ENCODE measurements at regions not wholly inside any gene's neighbourhood (a gene's known extent, or its start where the extent isn't known, plus 50 kb on each side); places are given as distances from the start of the nearest gene placed in this dataset.

DNA sequence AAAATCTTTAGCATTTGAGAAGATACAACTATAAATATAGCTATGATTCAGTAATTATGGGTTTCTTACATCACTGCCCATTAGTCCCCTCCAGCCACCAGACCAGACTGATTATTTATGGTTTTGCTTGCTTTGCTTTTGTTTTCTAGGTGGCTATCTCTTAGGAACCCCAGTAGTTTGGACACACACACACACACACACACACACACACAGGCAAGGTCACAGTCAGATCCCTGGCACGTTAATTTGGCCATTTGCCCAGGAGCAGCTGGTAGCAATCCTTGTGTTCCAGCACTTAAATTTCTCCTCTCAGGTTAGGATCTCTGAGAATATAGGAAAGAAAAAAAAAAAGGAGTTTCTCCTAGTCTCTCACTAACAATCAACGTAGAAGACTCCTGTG lies 90.2 kb upstream of the RESF1 start:
- FAIRE-seq: no peak
- H2BK20ac ChIP-seq (ENCODE audit: low read length): no peak overlapping the region
- no peaks in the 10 kb centered on the region for H3K36me3 ChIP-seq (ENCODE audit: control insufficient read depth in 2 of 4, insufficient read depth in 4 of 4, low read length in 3 of 4)
- no peak overlapping the region for H4K91ac ChIP-seq (replicated peaks; ENCODE audit: insufficient read length, low read length)
- no peaks in the 10 kb centered on the region for H4K20me1 ChIP-seq (replicated peaks in 1 of 2; ENCODE audit: control insufficient read depth in 1 of 2, insufficient read depth in 2 of 2, low read length in 2 of 2)
- ChIA-PET CTCF (ENCODE audit: partially characterized antibody) (interaction anchor here (0.8 to 1.2 kb wide), 3 partner anchors 10 to 85 kb away, joined by 3 to 5 read pairs (median 3); no protein-coding TSS in a partner anchor), POLR2A (ENCODE audit: partially characterized antibody) (interaction anchor here (0.6 kb wide), 1 partner anchor 543 kb away, joined by 3 read pairs; the partner anchor contains the start of gene SINHCAF)
- H4K8ac ChIP-seq (ENCODE audit: extremely low read depth, insufficient read depth, low read length): no peak overlapping the region
- no peaks in the 10 kb centered on the region for H3K27me3 ChIP-seq (replicated peaks in 1 of 4; ENCODE audit: control insufficient read depth in 3 of 4, extremely low read depth in 1 of 4, insufficient read depth in 3 of 4, low read length in 3 of 4)
- H3K4me2 ChIP-seq (ENCODE audit: insufficient read depth in 1 of 2, low read depth in 2 of 2, low read length in 2 of 2): no peak overlapping the region
- peaks cover 4% of the 10 kb centered on the region in 2 experiments; a peak in 3 of 4 replicates for H3K9me3 ChIP-seq (ENCODE audit: insufficient read depth in 2 of 2, low read depth in 1 of 2, low read length in 1 of 2)
- no peaks in the 10 kb centered on the region for H3K79me2 ChIP-seq (ENCODE audit: control insufficient read depth in 1 of 2, insufficient read depth in 2 of 2, low read length in 2 of 2)
- H3K14ac ChIP-seq (ENCODE audit: insufficient read length): no peak overlapping the region
- H3K9ac ChIP-seq (replicated peaks in 1 of 4; ENCODE audit: extremely low read depth in 1 of 4, low read depth in 3 of 4, low read length in 3 of 4): no peak overlapping the region; a peak in 1 of 7 replicates
- DNase-seq (ENCODE audit: low read depth in 1 of 2, low spot score in 2 of 2): no peak
- no peak overlapping the region for H2BK120ac ChIP-seq (replicated peaks; ENCODE audit: low read depth, low read length)
- H2BK12ac ChIP-seq (ENCODE audit: low read depth, low read length): no peak overlapping the region
- H3K23me2 ChIP-seq (ENCODE audit: low read depth, low read length): peaks cover 3% of the 10 kb centered on the region; the same call in 1 of the 2 replicates
- H2AK5ac ChIP-seq (ENCODE audit: low read depth, low read length): no peak overlapping the region
- H3K56ac ChIP-seq (replicated peaks; ENCODE audit: insufficient read length, low read depth, low read length): peak overlapping the region; percentile 30
- no peak overlapping the region for H4K5ac ChIP-seq (ENCODE audit: insufficient read length, low read depth, low read length)
- H3K23ac ChIP-seq (ENCODE audit: insufficient read length): no peak overlapping the region
- no peak overlapping the region for H3K4me3 ChIP-seq (ENCODE audit: extremely low read depth in 1 of 4, insufficient read depth in 2 of 4, low read depth in 3 of 4, low read length in 4 of 4)
- H3K79me1 ChIP-seq (ENCODE audit: low read depth, low read length): no peaks in the 10 kb centered on the region
- H2BK15ac ChIP-seq (ENCODE audit: low read length): no peak overlapping the region
- H2AFZ ChIP-seq (ENCODE audit: low read length): peak overlapping the region; percentile 28; the same call in 1 of the 2 replicates
- no peak overlapping the region for H2BK5ac ChIP-seq (ENCODE audit: low read depth, low read length)
- 70% methylated on average over 2 of the region's 2 CpGs; no CpG with 5 or more reads in 1 of the 2 experiments for whole genome bisulfite sequencing, 2 experiments (ENCODE audit: extremely low coverage in 1 of 2, insufficient coverage in 1 of 2, insufficient read length in 1 of 2, insufficient replicate concordance in 2 of 2, low coverage in 1 of 2, low lambda C conversion rate in 2 of 2, missing lambda C conversion rate in 1 of 2)
- peaks cover 0 to 8% (median 2%) of the 10 kb centered on the region in 4 experiments; a peak in 2 of 7 replicates for H3K4me1 ChIP-seq (replicated peaks in 1 of 4; ENCODE audit: control insufficient read depth in 3 of 4, insufficient read depth in 4 of 4, low read length in 3 of 4)
- no peak overlapping the region for H3K4ac ChIP-seq (replicated peaks; ENCODE audit: insufficient read length, low read depth, low read length)
- H3K27ac ChIP-seq (ENCODE audit: low read depth, low read length): no peak overlapping the region
- peak overlapping the region; percentile 6; the same call in 1 of the 2 replicates for H3K18ac ChIP-seq (ENCODE audit: extremely low read depth, low read length)
- TF ChIP-seq FOSL1 (IDR thresholded peaks at IDR 0.05; ENCODE audit: insufficient read depth, low read depth, low read length): no peak
- TF ChIP-seq GTF2F1 (IDR thresholded peaks at IDR 0.05; ENCODE audit: borderline replicate concordance, low read depth, low read length): no peak
- no peak for TF ChIP-seq RAD21 (IDR thresholded peaks at IDR 0.05 in 1 of 2, conservative IDR thresholded peaks at IDR 0.05 in 1 of 2; ENCODE audit: low read depth in 2 of 2, low read length in 2 of 2)
- TF ChIP-seq NANOG (IDR thresholded peaks at IDR 0.05; ENCODE audit: insufficient read depth, low read depth, low read length, poor library complexity, severe bottlenecking): no peak
- no peak for TF ChIP-seq SIN3A (conservative IDR thresholded peaks at IDR 0.05 in 1 of 2, IDR thresholded peaks at IDR 0.05 in 1 of 2; ENCODE audit: low read depth in 1 of 2, low read length in 2 of 2)
- no peak for TF ChIP-seq ZNF274 (IDR thresholded peaks at IDR 0.05; ENCODE audit: borderline replicate concordance, extremely low read depth, low read length)
- no peak for TF ChIP-seq JUND (IDR thresholded peaks at IDR 0.05; ENCODE audit: low read length)
- TF ChIP-seq SIX5 (IDR thresholded peaks at IDR 0.05; ENCODE audit: low read depth, low read length): no peak
- no peak for TF ChIP-seq CREB1 (IDR thresholded peaks at IDR 0.05)
- no peak for TF ChIP-seq JUN (IDR thresholded peaks at IDR 0.05; ENCODE audit: low read depth, low read length)
- no peak for TF ChIP-seq SAP30 (IDR thresholded peaks at IDR 0.05; ENCODE audit: insufficient read depth, insufficient replicate concordance, low read length)
- TF ChIP-seq EZH2 (IDR thresholded peaks at IDR 0.05; ENCODE audit: low read depth, low read length, severe bottlenecking): no peak
- no peak for TF ChIP-seq PHF8 (conservative IDR thresholded peaks at IDR 0.05; ENCODE audit: low read depth, low read length)
- no peak for TF ChIP-seq YY1 (IDR thresholded peaks at IDR 0.05; ENCODE audit: low read depth, low read length)

Measured in H1 (cell line).